Activated B cell treated with CpG ODN at 0.5 μM for 24 hours (primary cell): ENCODE measurements at regions not wholly inside any gene's neighbourhood (a gene's known extent, or its start where the extent isn't known, plus 50 kb on each side); places are given as distances from the start of the nearest gene placed in this dataset.

Experiments
- ATAC-seq: fragments of 200-7000 bp; cut with Tn5 transposase; one replicate; pipeline ENCODE4 v1.10.0; 2021; ENCODE audit warnings: low read depth, mild to moderate bottlenecking, moderate library complexity
- CTCF ChIA-PET: fragments of 350-600 bp; sonication (Branson Sonifier 250); formaldehyde crosslinking; loops from one replicate; lab custom pipeline; 2021; ENCODE audit warnings: antibody characterized with exemption; lab: Charles Lee
- POLR2A ChIA-PET: fragments of 350-600 bp; sonication (Branson Sonifier 250); formaldehyde crosslinking; loops from one replicate; lab custom pipeline; 2021; ENCODE audit warnings: antibody characterized with exemption; lab: Charles Lee
- DNase-seq: peaks from one replicate; pipeline ENCODE4 v3.0.0; 2022
- H3K27ac Mint-ChIP-seq: one replicate; pipeline ENCODE4 v1.8.0; 2020; ENCODE audit warnings: mixed read lengths
- H3K27me3 Mint-ChIP-seq: one replicate; pipeline ENCODE4 v1.8.0; 2021; ENCODE audit warnings: mixed read lengths
- H3K36me3 Mint-ChIP-seq: one replicate; pipeline ENCODE4 v1.8.0; 2021; ENCODE audit warnings: low read depth, mixed read lengths
- H3K4me1 Mint-ChIP-seq: one replicate; pipeline ENCODE4 v1.8.0; 2021; ENCODE audit warnings: mixed read lengths
- H3K4me3 Mint-ChIP-seq: one replicate; pipeline ENCODE4 v1.8.0; 2020; ENCODE audit warnings: mild to moderate bottlenecking, mixed read lengths
- H3K9me3 Mint-ChIP-seq: one replicate; pipeline ENCODE4 v1.8.0; 2020; ENCODE audit warnings: mixed read lengths
- CTCF ChIP-seq: fragments of 200-600 bp; IDR thresholded peaks from one replicate; pipeline ENCODE4 v1.8.0; 2022; ENCODE audit warnings: antibody characterized with exemption, mild to moderate bottlenecking
- intact Hi-C: fragments of 100-400 bp; cut with micrococcal nuclease; formaldehyde crosslinking; loops from one replicate; pipeline ENCODE4 v1.15.1; 2024

GRCh38 chr4:1467581-1468458 lies 61.6 kb upstream of the NKX1-1 start:
- ATAC-seq (no peak), DNase-seq (no peak)
- CTCF ChIA-PET: no interaction called here
- no peak for TF ChIP-seq CTCF
- H3K27me3 Mint-ChIP-seq: peaks cover 9% of the 10 kb centered on the region
- H3K36me3 Mint-ChIP-seq: no peaks in the 10 kb centered on the region
- no peaks in the 10 kb centered on the region for H3K4me1 Mint-ChIP-seq
- H3K27ac Mint-ChIP-seq: no peak overlapping the region
- intact Hi-C loops: no loop called here
- no peak overlapping the region for H3K4me3 Mint-ChIP-seq
- H3K9me3 Mint-ChIP-seq: peaks cover 12% of the 10 kb centered on the region
- POLR2A ChIA-PET: no interaction called here

GRCh38 chr4:1466863-1467165 lies 60.6 kb upstream of the NKX1-1 start:
- intact Hi-C loops: no loop called here
- CTCF ChIA-PET: no interaction called here

GRCh38 chr4:1466034-1466862 lies 60.0 kb upstream of the NKX1-1 start:
- Mint-ChIP-seq H3K27ac (no peak overlapping the region), H3K4me1 (no peaks in the 10 kb centered on the region), H3K9me3 (peaks cover 12% of the 10 kb centered on the region), H3K27me3 (peaks cover 10% of the 10 kb centered on the region), H3K4me3 (no peak overlapping the region), H3K36me3 (no peaks in the 10 kb centered on the region)
- ATAC-seq: no peak
- POLR2A ChIA-PET: no interaction called here
- no peak for TF ChIP-seq CTCF
- CTCF ChIA-PET: no interaction called here
- DNase-seq: no peak
- intact Hi-C loops: no loop called here

More at GRCh38 chr4:1466863-1467165, 60.6 kb upstream of the NKX1-1 start:
- no peak overlapping the region for H3K27ac Mint-ChIP-seq
- no peaks in the 10 kb centered on the region for H3K4me1 Mint-ChIP-seq
- peaks cover 12% of the 10 kb centered on the region for H3K9me3 Mint-ChIP-seq
- POLR2A ChIA-PET: no interaction called here
- H3K4me3 Mint-ChIP-seq: no peak overlapping the region
- H3K36me3 Mint-ChIP-seq: no peaks in the 10 kb centered on the region
- peaks cover 9% of the 10 kb centered on the region for H3K27me3 Mint-ChIP-seq
- ATAC-seq (no peak), DNase-seq (no peak)
- TF ChIP-seq CTCF: no peak

- no peak for DNase-seq
- no peak for ATAC-seq
- no peak overlapping the region for H3K4me3 Mint-ChIP-seq
- no peaks in the 10 kb centered on the region for H3K36me3 Mint-ChIP-seq
- POLR2A ChIA-PET: no interaction called here
- H3K27me3 Mint-ChIP-seq: peaks cover 14% of the 10 kb centered on the region
- no peak for TF ChIP-seq CTCF
- peaks cover 12% of the 10 kb centered on the region for H3K9me3 Mint-ChIP-seq
- H3K27ac Mint-ChIP-seq: no peak overlapping the region
- intact Hi-C loops: no loop called here
- CTCF ChIA-PET: no interaction called here
- H3K4me1 Mint-ChIP-seq: no peaks in the 10 kb centered on the region
Measured at GRCh38 chr4:1465173-1466033, 59.2 kb upstream of the NKX1-1 start.
